HG02938 (cell line): ENCODE measurements at regions not wholly inside any gene's neighbourhood (a gene's known extent, or its start where the extent isn't known, plus 50 kb on each side); places are given as distances from the start of the nearest gene placed in this dataset.

ENCODE experiments used
- ATAC-seq: cut with Tn5 transposase; IDR thresholded peaks from one replicate; pipeline ENCODE4 v1.9.1; 2021; ENCODE audit warnings: mild to moderate bottlenecking, moderate library complexity; ENCODE audit not compliant: unreplicated experiment

DNA sequence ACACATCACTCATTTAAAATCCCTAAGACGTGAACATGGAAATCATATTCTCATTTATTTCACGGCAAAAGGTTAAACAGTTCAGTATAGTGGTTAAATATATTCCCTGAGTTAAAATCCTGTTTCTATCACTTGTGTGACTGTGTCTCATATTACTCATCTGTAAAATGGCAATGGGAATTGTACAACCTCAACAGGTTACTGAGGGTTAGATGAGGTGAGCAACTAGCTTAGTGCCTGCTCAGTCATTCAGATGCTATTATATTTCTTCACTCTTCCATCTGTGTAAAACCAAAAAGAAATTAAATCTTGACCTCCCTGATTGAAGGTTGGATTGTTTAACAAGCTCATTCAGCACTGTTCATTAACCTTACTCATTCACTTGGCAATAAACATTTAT, 212.4 kb upstream of the STK17B start:
- ATAC-seq, result no peak

GRCh38 chr2:196384729-196385128, 213.4 kb upstream of the STK17B start:
- ATAC-seq, result no peak

- ATAC-seq, result no peak
Measured at GRCh38 chr2:196389670-196390069, 218.3 kb upstream of the STK17B start.

- ATAC-seq, result no peak
Measured at GRCh38 chr2:196390243-196391148, 219.1 kb upstream of the STK17B start.

GRCh38 chr2:196391149-196391479, 219.7 kb upstream of the STK17B start:
- no peak for ATAC-seq

- ATAC-seq, result no peak
Measured at GRCh38 chr2:196399096-196399495, 227.7 kb upstream of the STK17B start.

DNA sequence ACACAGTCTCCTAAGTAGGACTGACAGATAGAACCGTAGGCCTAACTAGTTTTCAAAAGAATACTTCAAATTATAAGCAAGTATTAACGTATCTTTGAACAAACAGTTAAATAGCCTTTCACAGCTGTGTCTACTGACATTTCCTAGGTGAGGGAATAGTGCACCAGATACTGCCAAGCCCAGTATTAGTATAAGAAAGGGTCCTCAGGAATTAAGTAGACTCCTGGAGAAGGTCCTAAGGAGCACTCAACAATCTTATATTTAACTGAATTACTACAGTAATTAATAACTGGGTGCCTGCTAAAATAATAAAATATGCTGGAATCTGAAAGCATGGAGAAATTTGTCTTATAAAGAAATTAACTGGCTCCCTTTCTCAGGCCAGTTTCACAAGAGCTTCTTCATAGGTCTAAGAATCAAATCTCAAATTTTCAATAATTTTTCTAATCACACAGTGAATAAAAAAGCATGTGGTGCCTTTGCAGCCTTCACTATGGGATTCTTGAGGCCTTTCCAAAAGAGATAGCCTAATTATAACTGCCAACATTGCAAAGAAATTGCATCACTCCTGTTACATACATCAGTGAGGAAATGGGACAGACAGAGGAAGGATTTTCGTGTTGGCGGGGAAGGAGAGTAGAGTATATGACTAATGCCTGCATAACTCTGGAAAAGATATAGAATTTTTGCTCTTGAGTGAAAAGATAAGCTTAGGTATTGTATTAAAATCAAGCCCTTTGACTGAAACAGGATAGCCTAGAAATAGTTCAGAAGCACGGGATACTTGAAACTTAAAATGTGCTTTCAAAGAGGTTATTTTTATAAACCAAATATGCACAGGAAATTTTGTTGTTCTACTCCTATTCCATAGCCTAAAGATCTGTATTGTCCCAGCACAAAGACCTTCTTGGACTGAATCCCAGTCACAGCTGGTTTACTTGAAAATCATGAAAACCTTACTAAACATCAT, 228.6 kb upstream of the STK17B start:
- no peak for ATAC-seq

DNA sequence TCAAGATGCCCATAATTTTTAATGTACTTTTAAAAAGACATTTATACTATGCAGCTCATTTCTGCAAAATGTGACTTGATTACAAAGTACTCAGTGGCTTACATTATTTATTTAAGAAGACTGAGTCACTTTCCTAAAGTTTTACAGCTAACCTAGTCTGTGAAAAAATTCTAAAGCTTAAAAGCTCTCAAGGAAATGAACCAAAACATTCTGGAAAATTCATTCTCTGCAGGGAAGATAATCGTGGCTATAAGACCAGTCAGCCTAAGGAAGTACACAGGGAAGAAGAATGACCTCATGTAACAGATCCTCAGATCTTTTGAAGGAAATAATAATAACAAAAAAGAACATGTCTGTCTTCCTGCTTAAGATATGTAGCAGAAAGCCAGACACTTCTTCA, 232.1 kb upstream of the STK17B start:
- no peak for ATAC-seq

- ATAC-seq, result no peak
Measured at GRCh38 chr2:196404276-196404675, 232.9 kb upstream of the STK17B start.

- no peak for ATAC-seq
Measured at GRCh38 chr2:196407675-196408264, 231.7 kb upstream of the CCDC150 start.

DNA sequence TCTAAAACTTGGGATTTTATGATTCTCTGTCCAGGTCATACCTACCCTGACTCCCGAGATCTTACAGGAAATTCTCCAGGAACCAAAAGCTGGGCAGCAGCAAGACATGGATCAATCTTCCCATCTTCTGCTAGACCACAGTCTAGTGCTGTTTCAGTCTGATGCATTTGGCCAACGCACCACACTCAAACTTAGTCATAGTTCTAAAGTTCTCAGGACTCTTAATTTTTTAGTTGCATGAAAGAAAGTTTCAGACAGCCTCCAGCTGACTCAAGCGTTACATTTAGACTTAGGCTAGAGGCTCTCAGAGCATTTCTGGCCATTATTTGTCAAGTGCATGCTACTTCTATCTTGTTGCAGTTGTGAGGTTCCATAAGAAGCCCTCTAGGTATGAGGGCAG, 230.1 kb upstream of the CCDC150 start:
- no peak for ATAC-seq

DNA sequence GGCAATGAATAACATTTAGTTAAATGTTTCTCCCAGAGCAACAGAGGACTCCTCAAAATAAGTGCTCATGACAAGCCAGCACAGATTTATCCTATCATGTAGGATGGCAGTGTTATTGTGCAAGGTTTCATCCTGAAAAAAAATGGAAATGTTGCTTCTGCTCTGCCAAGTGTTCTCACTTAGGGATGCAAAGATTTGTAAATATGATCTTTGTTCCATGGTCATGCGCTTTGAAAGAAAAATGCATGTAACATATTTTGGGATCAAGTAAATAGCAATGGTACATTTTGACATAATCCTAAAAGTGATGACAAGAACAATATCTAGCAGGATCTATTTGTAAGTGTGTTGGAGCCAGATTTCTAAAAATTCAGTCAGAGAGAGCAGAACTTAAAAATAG, 229.5 kb upstream of the CCDC150 start:
- ATAC-seq, result no peak

DNA sequence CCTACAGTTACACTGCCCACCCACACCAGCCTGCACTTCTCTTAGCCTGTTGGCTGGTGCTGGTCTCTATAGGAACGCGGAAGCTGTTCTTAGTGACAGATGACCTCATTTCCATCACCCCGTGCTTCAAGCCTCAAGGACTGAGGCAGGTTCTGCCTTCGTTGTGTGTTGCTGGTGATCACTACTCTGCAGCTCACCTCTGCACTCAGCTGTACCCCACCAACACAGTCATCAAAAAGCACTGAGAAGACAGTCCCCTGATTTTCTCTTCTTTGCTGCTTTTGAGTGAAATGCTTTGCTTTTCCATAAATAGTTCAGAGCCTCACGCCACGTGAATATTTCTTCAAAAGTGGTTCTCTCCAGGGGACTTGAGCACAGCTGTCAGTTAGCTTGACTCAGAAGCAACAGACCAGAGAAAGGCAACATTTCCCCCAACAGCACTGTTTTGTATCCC, 225.7 kb upstream of the CCDC150 start:
- peak; percentile 85 for ATAC-seq

DNA sequence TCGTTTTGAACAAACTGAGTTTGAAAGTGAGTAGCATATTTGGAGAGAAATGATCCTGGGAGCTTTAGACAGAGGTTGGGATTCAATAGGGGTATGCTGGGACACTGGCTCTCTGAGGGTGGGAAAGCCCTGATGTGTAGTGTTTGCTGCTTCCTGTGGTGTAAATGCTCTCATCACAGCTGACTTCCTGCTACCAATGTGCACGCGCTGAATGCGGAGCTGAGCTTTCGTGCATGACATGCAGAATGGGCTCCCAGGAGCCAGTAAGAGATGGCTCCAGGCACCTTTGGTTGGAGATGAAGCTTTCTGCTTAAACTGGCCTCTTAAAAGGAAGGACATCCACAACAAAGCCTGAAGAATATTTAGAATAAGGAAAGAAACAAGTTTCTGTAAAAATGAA, 224.1 kb upstream of the CCDC150 start:
- peak; percentile 54 for ATAC-seq

DNA sequence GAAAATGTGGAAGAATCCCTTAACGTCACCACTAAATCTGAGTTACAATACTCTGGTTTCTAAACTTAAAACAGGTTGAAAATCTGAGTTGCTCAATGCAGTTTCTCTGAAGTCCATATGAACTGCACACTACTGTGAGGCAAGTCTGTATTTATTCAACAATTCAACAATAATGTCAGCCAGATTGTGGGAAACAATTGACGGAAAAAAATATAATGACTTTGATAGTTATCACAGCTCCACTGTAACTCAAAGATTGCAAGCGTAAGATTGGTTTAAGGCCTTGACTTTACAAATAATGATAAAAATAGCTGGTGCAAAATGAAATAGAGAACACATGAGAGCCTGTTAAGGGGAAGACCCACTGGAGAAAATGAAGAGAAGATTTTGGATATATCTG, 219.4 kb upstream of the CCDC150 start:
- ATAC-seq, result no peak

DNA sequence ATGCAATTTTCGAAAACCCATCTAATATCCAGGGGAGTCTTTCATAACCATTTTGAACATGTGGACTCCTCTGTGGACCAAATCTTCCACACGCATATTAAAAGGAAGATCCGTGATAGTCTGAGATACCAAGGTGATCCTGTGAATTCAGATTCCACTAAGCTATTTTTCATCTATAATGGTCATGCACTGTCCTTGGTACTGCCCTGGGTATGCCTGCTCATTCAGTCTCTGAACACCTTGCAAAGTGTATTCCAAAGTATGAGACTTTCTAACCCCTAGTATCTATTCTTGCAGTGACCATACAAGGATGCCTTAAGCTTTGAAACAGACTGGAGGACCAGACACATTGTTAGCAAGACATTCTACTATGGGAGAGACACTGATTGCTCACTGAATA, 217.6 kb upstream of the CCDC150 start:
- ATAC-seq, result no peak

DNA sequence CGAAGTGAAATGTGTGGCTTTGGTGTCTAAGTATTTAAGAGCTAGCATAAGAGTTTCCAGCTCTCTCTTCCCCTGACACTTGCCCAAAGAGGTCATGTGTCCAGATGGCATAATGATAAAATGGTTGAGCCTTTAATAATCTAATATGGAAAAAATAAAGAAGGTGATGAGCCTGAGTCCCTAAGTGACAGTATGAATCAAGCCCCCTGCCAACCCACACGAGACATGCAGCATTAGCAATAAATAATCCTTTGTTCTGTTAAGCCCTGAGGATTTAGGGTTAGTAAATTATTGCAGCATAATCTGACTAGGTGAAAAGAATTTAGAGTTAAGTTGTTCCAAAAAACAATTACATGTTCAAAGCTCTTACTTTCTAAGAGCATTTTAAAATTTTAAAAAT, 217.2 kb upstream of the CCDC150 start:
- ATAC-seq, result no peak

DNA sequence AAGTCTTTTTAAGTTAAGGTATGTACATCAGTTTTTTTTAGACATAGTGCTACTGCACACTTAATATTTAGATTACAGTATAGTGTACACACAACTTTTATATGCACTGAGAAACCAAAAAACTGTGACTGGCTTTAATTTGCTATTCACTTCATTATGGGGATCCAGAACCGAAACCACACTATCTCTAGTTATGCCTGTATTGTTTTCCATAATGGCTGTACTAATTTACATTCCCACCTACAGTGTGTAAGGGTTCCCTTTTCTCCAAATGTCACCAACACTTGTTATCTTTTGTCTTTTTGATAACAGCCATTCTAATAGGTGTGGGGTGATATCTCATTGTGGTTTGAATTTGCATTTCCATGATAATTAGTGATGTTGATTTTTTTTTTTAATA, 213.4 kb upstream of the CCDC150 start:
- ATAC-seq, result no peak

GRCh38 chr2:196427986-196428634, 211.4 kb upstream of the CCDC150 start:
- no peak for ATAC-seq

DNA sequence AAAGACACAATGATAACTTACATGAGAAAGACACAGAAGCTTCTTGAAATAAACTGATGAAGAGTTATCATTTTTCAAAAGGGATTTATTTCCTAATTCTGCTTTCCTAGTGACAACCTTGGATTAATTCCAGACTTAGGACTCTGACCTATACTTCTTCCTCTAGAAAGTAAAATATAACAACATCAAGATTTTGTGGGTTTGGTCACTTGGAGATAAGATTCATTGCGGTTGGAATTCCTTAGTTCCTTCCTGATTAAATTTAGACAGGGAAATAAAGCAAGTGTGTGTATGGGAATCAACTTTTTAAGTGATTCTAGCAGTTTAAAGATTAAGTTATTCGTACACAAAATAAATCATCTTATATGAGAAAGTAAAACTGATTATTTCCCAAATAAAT, 208.4 kb upstream of the CCDC150 start:
- no peak for ATAC-seq

- no peak for ATAC-seq
Measured at GRCh38 chr2:196431957-196432356, 207.6 kb upstream of the CCDC150 start.
